ENCODE measurements at regions not wholly inside any gene's neighbourhood (a gene's known extent, or its start where the extent isn't known, plus 50 kb on each side); places are given as distances from the start of the nearest gene placed in this dataset.

DNA sequence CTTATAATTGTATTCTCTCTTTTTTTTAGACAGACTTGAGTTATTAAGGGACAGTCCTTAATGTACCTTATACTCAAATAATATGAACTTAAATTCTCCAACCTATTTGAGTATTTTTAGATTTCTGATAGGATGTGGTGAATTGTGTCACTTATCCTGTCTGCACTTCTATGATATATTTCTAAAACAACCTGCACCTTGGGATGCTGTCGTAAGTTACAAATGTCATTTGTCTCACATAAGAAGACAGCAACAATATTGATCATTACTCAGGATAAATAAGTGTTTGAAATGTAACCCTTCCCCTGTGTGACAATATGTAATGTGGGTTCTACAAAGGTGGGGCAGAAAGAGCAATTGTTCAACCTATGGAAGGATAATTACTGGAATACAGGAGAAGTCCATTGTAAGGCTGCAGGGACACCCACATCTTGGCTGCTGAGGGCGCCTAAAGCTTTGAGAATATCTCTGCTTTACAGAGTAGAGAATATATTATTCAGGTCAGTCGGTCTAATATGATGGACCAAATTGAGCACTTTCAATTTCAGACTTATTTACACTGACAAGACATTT, 236.9 kb upstream of the PRR20A start:
- no peaks in the 10 kb centered on the region for H3K36me3 ChIP-seq (ENCODE audit: control insufficient read depth in 1 of 2, insufficient read depth in 2 of 2, low read length in 2 of 2)
- peaks cover 7% of the 10 kb centered on the region for H3K9me3 ChIP-seq (ENCODE audit: insufficient read depth, low read depth, low read length)
- no peak overlapping the region for H3K9ac ChIP-seq (ENCODE audit: low read length)
- H4K12ac ChIP-seq (ENCODE audit: low read depth, low read length) = no peak overlapping the region
- no peak for DNase-seq
- no peak overlapping the region for H3K4ac ChIP-seq (ENCODE audit: low read depth, low read length)
- no peak overlapping the region for H3K14ac ChIP-seq (ENCODE audit: low read length)
- no peak overlapping the region for H3K23ac ChIP-seq (ENCODE audit: low read length)
- no peak overlapping the region for H2AFZ ChIP-seq (ENCODE audit: insufficient read depth, low read length, poor library complexity)
- no CpG with 5 or more reads among the region's 3 CpGs for WGBS (ENCODE audit: extremely low coverage, insufficient coverage, insufficient read length)
- H3K27ac ChIP-seq (ENCODE audit: low read depth, low read length) = no peak overlapping the region
- no peak overlapping the region for H2BK5ac ChIP-seq (ENCODE audit: low read depth, low read length, poor library complexity)
- H2AK5ac ChIP-seq (ENCODE audit: low read length) = no peak overlapping the region
- H2BK12ac ChIP-seq (ENCODE audit: low read length) = no peak overlapping the region
- H4K91ac ChIP-seq (ENCODE audit: low read depth, low read length) = no peak overlapping the region
- H3K79me1 ChIP-seq (ENCODE audit: low read length) = no peaks in the 10 kb centered on the region
- H3K4me3 ChIP-seq (ENCODE audit: low read depth, low read length) = no peak overlapping the region
- H4K8ac ChIP-seq (ENCODE audit: low read depth, low read length) = no peak overlapping the region
- H3K4me2 ChIP-seq (ENCODE audit: low read length) = no peak overlapping the region
- H3K18ac ChIP-seq (ENCODE audit: low read length) = no peak overlapping the region
- H2BK120ac ChIP-seq (ENCODE audit: insufficient read depth, low read length, poor library complexity) = no peak overlapping the region
- no peaks in the 10 kb centered on the region for H3K4me1 ChIP-seq (ENCODE audit: control insufficient read depth in 1 of 2, insufficient read depth in 2 of 2, low read length in 2 of 2)
- no peaks in the 10 kb centered on the region for H3K79me2 ChIP-seq (ENCODE audit: control insufficient read depth, insufficient read depth, low read length, poor library complexity)
- no peaks in the 10 kb centered on the region for H3K27me3 ChIP-seq (ENCODE audit: insufficient read depth, low read length)

DNA sequence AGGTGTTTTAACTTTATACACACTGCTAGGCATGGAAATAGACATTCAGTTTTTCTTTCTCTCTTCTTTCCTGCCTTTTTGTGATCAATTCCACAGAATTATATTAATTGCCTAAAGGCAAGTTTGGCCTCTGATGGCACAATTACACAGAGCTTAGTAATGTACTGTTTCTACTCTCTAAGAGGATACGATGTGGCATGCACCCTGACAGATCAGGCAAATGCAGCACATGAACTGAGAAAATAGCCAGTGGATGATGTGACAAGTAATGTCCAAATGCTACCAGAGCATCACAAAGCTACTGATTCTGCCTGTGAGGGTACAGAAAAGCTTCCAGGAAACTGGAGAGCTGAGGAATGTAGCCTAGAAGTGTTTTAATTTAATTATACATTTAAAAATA, 233.8 kb upstream of the PRR20A start:
- no peak overlapping the region for H3K23ac ChIP-seq (ENCODE audit: low read length)
- H2AFZ ChIP-seq (ENCODE audit: insufficient read depth, low read length, poor library complexity) = no peak overlapping the region
- no peaks in the 10 kb centered on the region for H3K79me1 ChIP-seq (ENCODE audit: low read length)
- no peak overlapping the region for H2BK12ac ChIP-seq (ENCODE audit: low read length)
- H3K4me2 ChIP-seq (ENCODE audit: low read length) = no peak overlapping the region
- DNase-seq = no peak
- no peak overlapping the region for H3K14ac ChIP-seq (ENCODE audit: low read length)
- H3K27ac ChIP-seq (ENCODE audit: low read depth, low read length) = no peak overlapping the region
- H2AK5ac ChIP-seq (ENCODE audit: low read length) = no peak overlapping the region
- no CpG with 5 or more reads among the region's 1 CpG for WGBS (ENCODE audit: extremely low coverage, insufficient coverage, insufficient read length)
- no peaks in the 10 kb centered on the region for H3K4me1 ChIP-seq (ENCODE audit: control insufficient read depth in 1 of 2, insufficient read depth in 2 of 2, low read length in 2 of 2)
- H4K8ac ChIP-seq (ENCODE audit: low read depth, low read length) = no peak overlapping the region
- no peaks in the 10 kb centered on the region for H3K36me3 ChIP-seq (ENCODE audit: control insufficient read depth in 1 of 2, insufficient read depth in 2 of 2, low read length in 2 of 2)
- H2BK120ac ChIP-seq (ENCODE audit: insufficient read depth, low read length, poor library complexity) = no peak overlapping the region
- no peaks in the 10 kb centered on the region for H3K9me3 ChIP-seq (ENCODE audit: insufficient read depth, low read depth, low read length)
- H3K27me3 ChIP-seq (ENCODE audit: insufficient read depth, low read length) = no peaks in the 10 kb centered on the region
- no peak overlapping the region for H3K4ac ChIP-seq (ENCODE audit: low read depth, low read length)
- H3K18ac ChIP-seq (ENCODE audit: low read length) = no peak overlapping the region
- no peak overlapping the region for H4K91ac ChIP-seq (ENCODE audit: low read depth, low read length)
- H2BK5ac ChIP-seq (ENCODE audit: low read depth, low read length, poor library complexity) = no peak overlapping the region
- no peak overlapping the region for H4K12ac ChIP-seq (ENCODE audit: low read depth, low read length)
- H3K4me3 ChIP-seq (ENCODE audit: low read depth, low read length) = no peak overlapping the region
- no peaks in the 10 kb centered on the region for H3K79me2 ChIP-seq (ENCODE audit: control insufficient read depth, insufficient read depth, low read length, poor library complexity)
- no peak overlapping the region for H3K9ac ChIP-seq (ENCODE audit: low read length)

DNA sequence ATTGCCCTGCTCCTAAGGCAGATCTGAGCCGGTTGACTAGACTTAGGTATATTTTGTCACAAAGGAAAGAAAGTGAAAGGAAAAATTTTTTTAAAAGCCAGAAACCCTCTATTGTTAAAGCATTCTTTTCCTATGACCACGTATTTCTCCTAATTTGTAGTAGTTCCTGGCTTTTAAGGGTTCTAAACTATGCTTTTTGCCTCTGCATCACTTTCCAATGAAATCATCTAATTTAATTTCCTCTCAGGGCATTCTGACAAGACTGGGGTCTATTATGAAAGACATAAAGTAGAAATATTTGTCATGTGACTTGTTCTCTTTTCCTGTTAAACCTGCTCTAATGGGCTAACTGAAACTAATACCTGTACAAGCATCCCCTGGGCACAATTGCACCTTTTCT, 233.0 kb upstream of the PRR20A start:
- H3K36me3 ChIP-seq (ENCODE audit: control insufficient read depth in 1 of 2, insufficient read depth in 2 of 2, low read length in 2 of 2) = no peaks in the 10 kb centered on the region
- no peak overlapping the region for H3K4ac ChIP-seq (ENCODE audit: low read depth, low read length)
- no peak overlapping the region for H4K8ac ChIP-seq (ENCODE audit: low read depth, low read length)
- H3K27ac ChIP-seq (ENCODE audit: low read depth, low read length) = no peak overlapping the region
- H2AFZ ChIP-seq (ENCODE audit: insufficient read depth, low read length, poor library complexity) = no peak overlapping the region
- H2BK120ac ChIP-seq (ENCODE audit: insufficient read depth, low read length, poor library complexity) = no peak overlapping the region
- no peak overlapping the region for H4K91ac ChIP-seq (ENCODE audit: low read depth, low read length)
- H4K12ac ChIP-seq (ENCODE audit: low read depth, low read length) = no peak overlapping the region
- no peak overlapping the region for H3K18ac ChIP-seq (ENCODE audit: low read length)
- no peak overlapping the region for H2AK5ac ChIP-seq (ENCODE audit: low read length)
- H3K23ac ChIP-seq (ENCODE audit: low read length) = no peak overlapping the region
- no peaks in the 10 kb centered on the region for H3K27me3 ChIP-seq (ENCODE audit: insufficient read depth, low read length)
- H3K79me2 ChIP-seq (ENCODE audit: control insufficient read depth, insufficient read depth, low read length, poor library complexity) = no peaks in the 10 kb centered on the region
- H3K4me1 ChIP-seq (ENCODE audit: control insufficient read depth in 1 of 2, insufficient read depth in 2 of 2, low read length in 2 of 2) = no peaks in the 10 kb centered on the region
- no peak overlapping the region for H2BK12ac ChIP-seq (ENCODE audit: low read length)
- no peaks in the 10 kb centered on the region for H3K79me1 ChIP-seq (ENCODE audit: low read length)
- no peak overlapping the region for H2BK5ac ChIP-seq (ENCODE audit: low read depth, low read length, poor library complexity)
- no peak overlapping the region for H3K4me3 ChIP-seq (ENCODE audit: low read depth, low read length)
- no CpG with 5 or more reads among the region's 2 CpGs for WGBS (ENCODE audit: extremely low coverage, insufficient coverage, insufficient read length)
- DNase-seq = peak in 1 of 2 donors; percentile 4
- H3K9me3 ChIP-seq (ENCODE audit: insufficient read depth, low read depth, low read length) = no peaks in the 10 kb centered on the region
- no peak overlapping the region for H3K9ac ChIP-seq (ENCODE audit: low read length)
- no peak overlapping the region for H3K14ac ChIP-seq (ENCODE audit: low read length)
- H3K4me2 ChIP-seq (ENCODE audit: low read length) = no peak overlapping the region

- Histone ChIP-seq H3K36me3 (ENCODE audit: control insufficient read depth in 1 of 2, insufficient read depth in 2 of 2, low read length in 2 of 2) (no peaks in the 10 kb centered on the region), H2AFZ (ENCODE audit: insufficient read depth, low read length, poor library complexity) (no peak overlapping the region), H3K9me3 (ENCODE audit: insufficient read depth, low read depth, low read length) (no peaks in the 10 kb centered on the region), H3K4me3 (ENCODE audit: low read depth, low read length) (no peak overlapping the region), H2BK12ac (ENCODE audit: low read length) (no peak overlapping the region), H3K27me3 (ENCODE audit: insufficient read depth, low read length) (no peaks in the 10 kb centered on the region), H3K14ac (ENCODE audit: low read length) (no peak overlapping the region), H3K27ac (ENCODE audit: low read depth, low read length) (no peak overlapping the region), H3K79me1 (ENCODE audit: low read length) (no peaks in the 10 kb centered on the region), H3K23ac (ENCODE audit: low read length) (no peak overlapping the region), H4K8ac (ENCODE audit: low read depth, low read length) (no peak overlapping the region), H2AK5ac (ENCODE audit: low read length) (no peak overlapping the region), H4K12ac (ENCODE audit: low read depth, low read length) (no peak overlapping the region), H3K4me1 (ENCODE audit: control insufficient read depth in 1 of 2, insufficient read depth in 2 of 2, low read length in 2 of 2) (no peaks in the 10 kb centered on the region), H3K18ac (ENCODE audit: low read length) (no peak overlapping the region), H3K9ac (ENCODE audit: low read length) (no peak overlapping the region), H3K4ac (ENCODE audit: low read depth, low read length) (no peak overlapping the region), H3K4me2 (ENCODE audit: low read length) (no peak overlapping the region), H3K79me2 (ENCODE audit: control insufficient read depth, insufficient read depth, low read length, poor library complexity) (no peaks in the 10 kb centered on the region), H2BK120ac (ENCODE audit: insufficient read depth, low read length, poor library complexity) (no peak overlapping the region), H4K91ac (ENCODE audit: low read depth, low read length) (no peak overlapping the region), H2BK5ac (ENCODE audit: low read depth, low read length, poor library complexity) (no peak overlapping the region)
- WGBS (ENCODE audit: extremely low coverage, insufficient coverage, insufficient read length) = no CpG with 5 or more reads among the region's 30 CpGs
- no peak for DNase-seq
Measured at GRCh38 chr13:56909896-56910600, 230.7 kb upstream of the PRR20A start.
